ENCODE measurements at regions not wholly inside any gene's neighbourhood (a gene's known extent, or its start where the extent isn't known, plus 50 kb on each side); places are given as distances from the start of the nearest gene placed in this dataset.

- no peaks in the 10 kb centered on the region for H3K27me3 Mint-ChIP-seq (ENCODE audit: low read depth)
- H3K27ac Mint-ChIP-seq = no peak overlapping the region
- Histone ChIP-seq H2BK5ac (ENCODE audit: insufficient read length, low read length) (no peak overlapping the region), H3K9me3 (ENCODE audit: control insufficient read depth, low read depth, low read length) (no peaks in the 10 kb centered on the region), H4K5ac (ENCODE audit: insufficient read length, low read depth, low read length) (no peak overlapping the region), H3K56ac (ENCODE audit: insufficient read length, low read depth, low read length) (no peak overlapping the region), H3K4ac (ENCODE audit: low read depth, low read length) (no peak overlapping the region), H4K8ac (replicated peaks; ENCODE audit: insufficient read length, low read depth, low read length) (no peak overlapping the region), H3K23me2 (ENCODE audit: insufficient read length, low read depth, low read length, poor library complexity, severe bottlenecking) (no peaks in the 10 kb centered on the region), H3K14ac (ENCODE audit: insufficient read depth, low read length) (no peak overlapping the region), H4K20me1 (ENCODE audit: control insufficient read depth, insufficient read depth, insufficient read length) (no peaks in the 10 kb centered on the region), H2BK12ac (ENCODE audit: insufficient read length, low read depth, low read length) (no peak overlapping the region), H2AK5ac (ENCODE audit: insufficient read length, low read length) (no peak overlapping the region), H3K27ac (ENCODE audit: insufficient read length, low read depth, low read length) (no peak overlapping the region), H2BK20ac (ENCODE audit: low read depth, low read length, poor library complexity, severe bottlenecking) (no peak overlapping the region), H3K4me2 (ENCODE audit: insufficient read depth, insufficient read length, low read length) (no peak overlapping the region), H3K9ac (ENCODE audit: extremely low read depth, insufficient read length, low read length) (no peak overlapping the region), H2AFZ (ENCODE audit: low read length) (no peak overlapping the region), H3K79me1 (ENCODE audit: insufficient read depth, low read depth, low read length, poor library complexity, severe bottlenecking) (no peaks in the 10 kb centered on the region), H3K18ac (ENCODE audit: insufficient read length, low read depth, low read length) (no peak overlapping the region), H2BK15ac (ENCODE audit: low read depth, low read length) (no peak overlapping the region), H4K91ac (ENCODE audit: insufficient read length, low read depth, low read length) (no peak overlapping the region), H3T11ph (ENCODE audit: low read length) (no peak overlapping the region), H3K79me2 (ENCODE audit: insufficient read depth, low read length) (no peaks in the 10 kb centered on the region), H3K23ac (ENCODE audit: insufficient read length, low read depth, low read length) (no peak overlapping the region), H2BK120ac (ENCODE audit: low read depth, low read length, poor library complexity, severe bottlenecking) (no peak overlapping the region), H3K27me3 (ENCODE audit: insufficient read depth, low read length) (no peaks in the 10 kb centered on the region), H3K4me1 (ENCODE audit: insufficient read depth, low read length) (peaks cover 4% of the 10 kb centered on the region)
- H3K36me3 Mint-ChIP-seq (ENCODE audit: insufficient read depth in 1 of 3, low read depth in 3 of 3) = no peaks in the 10 kb centered on the region; a peak in 1 of 7 replicates
- DNase-seq = no peak
- H3K9me3 Mint-ChIP-seq = no peaks in the 10 kb centered on the region
- no peak for TF ChIP-seq CTCF (conservative IDR thresholded peaks at IDR 0.05)
- H3K4me3 Mint-ChIP-seq = no peak overlapping the region
- peaks cover 10 to 14% of the 10 kb centered on the region in 2 experiments for H3K4me1 Mint-ChIP-seq
Observed at GRCh38 chr13:80052286-80052685, 288.6 kb downstream of the SPRY2 start.
